DND-41 (cell line): ENCODE measurements at regions not wholly inside any gene's neighbourhood (a gene's known extent, or its start where the extent isn't known, plus 50 kb on each side); places are given as distances from the start of the nearest gene placed in this dataset.

Source experiments
- ATAC-seq: fragments of 200-7000 bp; cut with Tn5 transposase; 3 replicates; pipeline ENCODE4 v1.9.1; 2021; ENCODE audit warnings: low read depth; ENCODE audit not compliant: insufficient read depth
- DNase-seq: peaks from one replicate; pipeline ENCODE4 v3.0.0-alpha.2; 2020
- H2AFZ ChIP-seq: 2 replicates; pipeline ENCODE4 v1.6.0; 2012; ENCODE audit warnings: low read depth, low read length
- H3K27ac ChIP-seq: 2 replicates; pipeline ENCODE4 v1.5.1; 2012; ENCODE audit warnings: low read length, inconsistent platforms
- H3K27me3 ChIP-seq: fragments of 200-600 bp; sonication (generic); 2 replicates; pipeline ENCODE4 v1.6.0; 2012; ENCODE audit warnings: low read length, mild to moderate bottlenecking, inconsistent platforms; ENCODE audit not compliant: insufficient read depth, poor library complexity
- H3K36me3 ChIP-seq: 2 replicates; pipeline ENCODE4 v1.5.1; 2012; ENCODE audit warnings: low read length, inconsistent platforms; ENCODE audit not compliant: insufficient read depth
- H3K4me1 ChIP-seq: 2 replicates; pipeline ENCODE4 v1.5.1; 2012; ENCODE audit warnings: mild to moderate bottlenecking, low read length; ENCODE audit not compliant: insufficient read depth
- H3K4me2 ChIP-seq: 2 replicates; pipeline ENCODE4 v1.6.0; 2012; ENCODE audit warnings: mild to moderate bottlenecking, moderate library complexity, low read length, inconsistent platforms; ENCODE audit not compliant: insufficient read depth
- H3K4me3 ChIP-seq, 2 experiments: fragments of 200-600 bp in 1 of 2; shearing (Covaris generic) in 1 of 2; 2 replicates each; pipeline ENCODE4 v1.5.1; 2012 to 2016; ENCODE audit warnings: inconsistent platforms in 2 of 2, low read length in 2 of 2, mild to moderate bottlenecking in 2 of 2, low read depth in 1 of 2, moderate library complexity in 1 of 2
- H3K79me2 ChIP-seq: 2 replicates; pipeline ENCODE4 v1.6.0; 2012; ENCODE audit warnings: low read length, inconsistent platforms; ENCODE audit not compliant: insufficient read depth
- H3K9ac ChIP-seq: 2 replicates; pipeline ENCODE4 v1.6.0; 2012; ENCODE audit warnings: low read depth, mild to moderate bottlenecking, inconsistent platforms, low read length, moderate library complexity
- H3K9me3 ChIP-seq: 2 replicates; pipeline ENCODE4 v1.5.1; 2012; ENCODE audit warnings: low read length, moderate library complexity, mild to moderate bottlenecking, inconsistent platforms; ENCODE audit not compliant: insufficient read depth, severe bottlenecking
- H4K20me1 ChIP-seq: 2 replicates; pipeline ENCODE4 v1.6.0; 2012; ENCODE audit warnings: low read length; ENCODE audit not compliant: insufficient read depth
- CTCF ChIP-seq: IDR thresholded peaks from 2 replicates; pipeline ENCODE4 v1.5.1; 2012; ENCODE audit warnings: borderline replicate concordance, low read length, moderate library complexity, mild to moderate bottlenecking; ENCODE audit not compliant: poor library complexity, severe bottlenecking; ENCODE audit errors: extremely low read depth
- EZH2 ChIP-seq: IDR thresholded peaks from 3 replicates; pipeline ENCODE4 v1.6.1; 2012; ENCODE audit warnings: borderline replicate concordance, low read depth, mild to moderate bottlenecking, moderate library complexity, low read length, inconsistent platforms; ENCODE audit not compliant: severe bottlenecking

DNA sequence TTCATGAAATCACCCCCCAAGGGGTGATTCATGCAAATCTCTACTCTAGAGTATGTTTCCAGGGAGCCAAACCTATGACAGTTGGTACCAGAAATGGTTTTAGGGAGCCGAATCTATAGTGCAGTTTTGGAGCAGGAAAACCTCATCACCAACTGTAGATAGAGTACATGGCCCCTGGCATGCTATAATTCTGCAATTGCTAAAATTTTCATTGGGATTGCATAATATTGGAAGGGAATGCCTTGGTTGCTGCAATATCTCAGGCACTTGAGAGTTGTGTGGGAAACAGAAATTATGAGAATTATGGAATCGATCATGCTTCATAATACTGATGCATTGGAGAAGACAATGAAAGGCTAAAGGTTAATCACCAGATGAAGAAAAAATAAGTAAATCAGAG lies 148.2 kb upstream of the PLPPR1 start:
- no peak for DNase-seq
- Histone ChIP-seq H4K20me1 (no peaks in the 10 kb centered on the region), H3K27me3 (no peaks in the 10 kb centered on the region), H2AFZ (no peak overlapping the region), H3K4me3 (no peak overlapping the region), H3K27ac (no peak overlapping the region), H3K4me2 (no peak overlapping the region), H3K9ac (no peak overlapping the region), H3K79me2 (no peaks in the 10 kb centered on the region), H3K9me3 (no peaks in the 10 kb centered on the region), H3K36me3 (no peaks in the 10 kb centered on the region), H3K4me1 (no peaks in the 10 kb centered on the region)
- no peak for ATAC-seq
- TF ChIP-seq EZH2 (no peak), CTCF (no peak)

DNA sequence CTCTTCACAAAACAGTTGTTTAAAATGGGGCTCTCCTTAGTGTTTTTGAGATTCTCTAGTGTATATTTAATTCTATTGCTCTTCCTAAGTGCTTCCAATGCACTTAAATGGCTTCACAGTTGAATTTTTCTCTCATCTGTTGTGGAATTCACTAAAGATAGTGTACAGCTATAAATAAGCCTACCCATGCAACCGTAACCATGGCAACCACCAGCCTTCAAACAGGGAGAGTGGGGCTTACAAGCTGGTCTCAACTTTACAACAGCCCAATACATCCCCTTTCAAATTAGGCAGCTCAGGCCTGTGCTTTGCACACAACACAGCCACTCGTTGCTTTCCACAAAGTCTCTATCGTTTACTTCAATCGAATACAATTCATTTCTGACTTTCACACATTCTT lies 144.0 kb upstream of the PLPPR1 start:
- no peak overlapping the region for H3K27ac ChIP-seq

DNA sequence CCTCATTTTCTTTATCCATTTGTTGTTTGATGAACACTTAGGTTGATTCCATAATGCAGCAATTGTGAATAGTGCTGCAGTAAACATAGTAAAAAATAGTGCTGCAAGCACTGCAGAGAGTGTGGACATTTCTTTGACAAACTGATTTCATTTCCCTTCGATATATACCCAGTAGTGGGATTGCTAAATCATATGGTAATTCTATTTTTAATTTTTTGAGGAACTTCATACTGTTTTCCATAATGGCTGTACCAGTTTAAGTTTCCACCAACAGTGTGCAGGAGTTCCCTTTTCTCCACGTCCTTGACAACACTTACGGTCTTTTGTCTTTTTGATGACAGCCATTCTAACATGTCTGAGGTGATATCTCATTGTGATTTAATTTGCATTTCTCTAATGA lies 138.2 kb upstream of the PLPPR1 start:
- Histone ChIP-seq H3K27ac (no peak overlapping the region), H3K27me3 (no peaks in the 10 kb centered on the region), H2AFZ (no peak overlapping the region), H3K9ac (no peak overlapping the region), H3K36me3 (no peaks in the 10 kb centered on the region), H3K9me3 (no peaks in the 10 kb centered on the region), H3K79me2 (no peaks in the 10 kb centered on the region), H3K4me1 (no peaks in the 10 kb centered on the region), H3K4me3 (no peak overlapping the region), H4K20me1 (no peaks in the 10 kb centered on the region), H3K4me2 (no peak overlapping the region)
- DNase-seq (no peak), ATAC-seq (no peak)
- TF ChIP-seq CTCF (no peak), EZH2 (no peak)

More for the DNA sequence above, 144.0 kb upstream of the PLPPR1 start:
- H2AFZ ChIP-seq, result no peak overlapping the region
- H3K9me3 ChIP-seq, result no peaks in the 10 kb centered on the region
- ATAC-seq (no peak), DNase-seq (no peak)
- no peak for TF ChIP-seq EZH2
- no peak for TF ChIP-seq CTCF
- no peaks in the 10 kb centered on the region for H3K36me3 ChIP-seq
- no peaks in the 10 kb centered on the region for H3K4me1 ChIP-seq
- no peak overlapping the region for H3K4me2 ChIP-seq
- H3K27me3 ChIP-seq, result no peaks in the 10 kb centered on the region
- H4K20me1 ChIP-seq, result no peaks in the 10 kb centered on the region
- no peak overlapping the region for H3K9ac ChIP-seq
- H3K79me2 ChIP-seq, result no peaks in the 10 kb centered on the region
- H3K4me3 ChIP-seq, result no peak overlapping the region

DNA sequence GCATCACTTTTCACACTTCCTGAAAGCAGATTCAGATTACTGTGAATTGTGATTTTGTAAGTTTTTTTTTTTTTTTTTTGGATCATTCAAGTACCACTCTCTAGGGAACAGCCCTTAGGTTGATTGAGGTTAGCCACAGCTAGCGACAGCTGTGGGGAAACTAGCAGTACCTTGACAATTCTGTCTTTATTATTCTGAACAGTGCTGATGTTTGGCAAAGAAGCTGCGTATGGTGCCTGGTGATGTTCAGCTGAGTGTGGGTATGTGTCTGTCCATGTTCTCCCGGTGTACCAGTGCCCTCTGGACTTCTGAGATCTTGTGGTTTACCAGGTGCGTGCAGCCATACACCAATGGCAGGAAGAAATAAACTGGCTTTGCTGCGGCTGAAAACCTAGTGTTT lies 117.3 kb upstream of the PLPPR1 start:
- Histone ChIP-seq H2AFZ (no peak overlapping the region), H3K36me3 (no peaks in the 10 kb centered on the region), H3K27ac (no peak overlapping the region), H4K20me1 (no peaks in the 10 kb centered on the region), H3K79me2 (no peaks in the 10 kb centered on the region), H3K9me3 (no peaks in the 10 kb centered on the region), H3K4me3 (no peak overlapping the region), H3K4me1 (no peaks in the 10 kb centered on the region), H3K27me3 (no peaks in the 10 kb centered on the region), H3K9ac (no peak overlapping the region), H3K4me2 (no peak overlapping the region)
- ATAC-seq (peak; percentile 61; the same call in 2 of the 3 replicates), DNase-seq (peak; percentile 8)
- TF ChIP-seq CTCF (no peak), EZH2 (no peak)
